ENCODE measurements at regions not wholly inside any gene's neighbourhood (a gene's known extent, or its start where the extent isn't known, plus 50 kb on each side); places are given as distances from the start of the nearest gene placed in this dataset.

GRCh38 chr1:55314740-55315139 is 99.6 kb upstream of the USP24 start:
- Histone ChIP-seq H3K4me3 (ENCODE audit: low read depth, low read length) (no peak overlapping the region), H3K9me3 (ENCODE audit: control insufficient read depth, insufficient read depth, low read length) (peaks cover 3% of the 10 kb centered on the region; the same call in 1 of the 2 replicates), H3K27ac (ENCODE audit: low read depth, low read length) (no peak overlapping the region), H3K27me3 (ENCODE audit: control insufficient read depth, insufficient read depth, low read length) (no peaks in the 10 kb centered on the region)
- CTCF ChIA-PET = no interaction called here
- no peak for DNase-seq (ENCODE audit: low read depth, low spot score)
- POLR2A ChIA-PET = no interaction called here
- TF ChIP-seq, protein P1, sequence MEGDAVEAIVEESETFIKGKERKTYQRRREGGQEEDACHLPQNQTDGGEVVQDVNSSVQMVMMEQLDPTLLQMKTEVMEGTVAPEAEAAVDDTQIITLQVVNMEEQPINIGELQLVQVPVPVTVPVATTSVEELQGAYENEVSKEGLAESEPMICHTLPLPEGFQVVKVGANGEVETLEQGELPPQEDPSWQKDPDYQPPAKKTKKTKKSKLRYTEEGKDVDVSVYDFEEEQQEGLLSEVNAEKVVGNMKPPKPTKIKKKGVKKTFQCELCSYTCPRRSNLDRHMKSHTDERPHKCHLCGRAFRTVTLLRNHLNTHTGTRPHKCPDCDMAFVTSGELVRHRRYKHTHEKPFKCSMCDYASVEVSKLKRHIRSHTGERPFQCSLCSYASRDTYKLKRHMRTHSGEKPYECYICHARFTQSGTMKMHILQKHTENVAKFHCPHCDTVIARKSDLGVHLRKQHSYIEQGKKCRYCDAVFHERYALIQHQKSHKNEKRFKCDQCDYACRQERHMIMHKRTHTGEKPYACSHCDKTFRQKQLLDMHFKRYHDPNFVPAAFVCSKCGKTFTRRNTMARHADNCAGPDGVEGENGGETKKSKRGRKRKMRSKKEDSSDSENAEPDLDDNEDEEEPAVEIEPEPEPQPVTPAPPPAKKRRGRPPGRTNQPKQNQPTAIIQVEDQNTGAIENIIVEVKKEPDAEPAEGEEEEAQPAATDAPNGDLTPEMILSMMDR (IDR thresholded peaks at IDR 0.05; ENCODE audit: low read depth, low read length) = no peak

- no peak for DNase-seq (ENCODE audit: low read depth, low spot score)
- Histone ChIP-seq H3K9me3 (ENCODE audit: control insufficient read depth, insufficient read depth, low read length) (peaks cover 3% of the 10 kb centered on the region; the same call in 1 of the 2 replicates), H3K4me3 (ENCODE audit: low read depth, low read length) (no peak overlapping the region), H3K27me3 (ENCODE audit: control insufficient read depth, insufficient read depth, low read length) (no peaks in the 10 kb centered on the region), H3K27ac (ENCODE audit: low read depth, low read length) (no peak overlapping the region)
- TF ChIP-seq, protein P1 (IDR thresholded peaks at IDR 0.05; ENCODE audit: low read depth, low read length) = no peak
- CTCF ChIA-PET = no interaction called here
- POLR2A ChIA-PET = no interaction called here
These were observed 98.7 kb upstream of the USP24 start for GRCh38 chr1:55313903-55314302.

- ChIA-PET POLR2A (interaction anchor here (0.6 to 0.7 kb wide), 2 partner anchors 192 to 1085 kb away, joined by 4 to 10 read pairs; no protein-coding TSS in a partner anchor), CTCF (interaction anchor here (0.6 to 1.0 kb wide), 2 partner anchors 28 to 64 kb away, joined by 3 to 4 read pairs; no protein-coding TSS in a partner anchor)
- no peak for DNase-seq (ENCODE audit: low read depth, low spot score)
- H3K27me3 ChIP-seq (ENCODE audit: control insufficient read depth, insufficient read depth, low read length) = no peaks in the 10 kb centered on the region
- TF ChIP-seq, protein P1 (IDR thresholded peaks at IDR 0.05; ENCODE audit: low read depth, low read length) = no peak
- peaks cover 3% of the 10 kb centered on the region; the same call in 1 of the 2 replicates for H3K9me3 ChIP-seq (ENCODE audit: control insufficient read depth, insufficient read depth, low read length)
- H3K27ac ChIP-seq (ENCODE audit: low read depth, low read length) = no peak overlapping the region
- no peak overlapping the region for H3K4me3 ChIP-seq (ENCODE audit: low read depth, low read length)
These were observed 96.8 kb upstream of the USP24 start for GRCh38 chr1:55311979-55312378.

DNA sequence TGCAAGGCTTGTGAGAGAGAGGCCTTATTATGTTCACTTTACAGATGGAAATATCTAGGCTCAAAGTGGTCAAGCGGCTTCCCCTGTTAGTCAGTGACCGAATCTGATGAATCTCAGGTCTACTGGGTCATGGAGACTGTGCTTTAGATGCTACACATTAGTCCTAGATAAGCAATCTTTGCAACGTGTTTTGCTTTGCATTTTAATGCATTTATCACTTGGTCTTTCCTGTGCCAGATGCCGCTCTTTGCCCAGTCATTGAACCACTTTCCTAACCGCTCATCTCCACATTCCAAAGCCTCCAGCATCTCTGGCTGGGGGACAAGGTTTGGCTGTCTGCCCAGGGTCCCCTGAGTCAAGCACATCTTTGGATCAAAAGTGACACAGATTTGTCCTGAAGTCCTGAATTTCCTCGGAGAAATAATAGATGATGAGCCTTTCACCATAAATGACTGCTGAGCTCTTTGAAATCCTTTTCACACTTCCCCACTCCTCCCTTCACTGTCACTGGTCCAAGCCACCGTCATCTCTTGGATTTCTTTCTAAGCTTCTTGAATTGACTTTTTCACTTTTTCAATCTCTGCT is 96.0 kb upstream of the USP24 start:
- H3K9me3 ChIP-seq (ENCODE audit: control insufficient read depth, insufficient read depth, low read length) = peaks cover 3% of the 10 kb centered on the region; the same call in 1 of the 2 replicates
- CTCF ChIA-PET = interaction anchor here (0.6 to 1.0 kb wide), 4 partner anchors 27 to 1274 kb away, joined by 3 to 6 read pairs (median 4); no protein-coding TSS in a partner anchor
- peak overlapping the region; percentile 90 for H3K27ac ChIP-seq (ENCODE audit: low read depth, low read length)
- no peak for DNase-seq (ENCODE audit: low read depth, low spot score)
- no peak overlapping the region; the same call in 1 of the 2 replicates for H3K4me3 ChIP-seq (ENCODE audit: low read depth, low read length)
- H3K27me3 ChIP-seq (ENCODE audit: control insufficient read depth, insufficient read depth, low read length) = no peaks in the 10 kb centered on the region
- POLR2A ChIA-PET = interaction anchor here (0.6 to 1.3 kb wide), 6 partner anchors 9 to 1086 kb away, joined by 3 to 5 read pairs (median 4); no protein-coding TSS in a partner anchor
- TF ChIP-seq, protein P1 (IDR thresholded peaks at IDR 0.05; ENCODE audit: low read depth, low read length) = no peak

DNA sequence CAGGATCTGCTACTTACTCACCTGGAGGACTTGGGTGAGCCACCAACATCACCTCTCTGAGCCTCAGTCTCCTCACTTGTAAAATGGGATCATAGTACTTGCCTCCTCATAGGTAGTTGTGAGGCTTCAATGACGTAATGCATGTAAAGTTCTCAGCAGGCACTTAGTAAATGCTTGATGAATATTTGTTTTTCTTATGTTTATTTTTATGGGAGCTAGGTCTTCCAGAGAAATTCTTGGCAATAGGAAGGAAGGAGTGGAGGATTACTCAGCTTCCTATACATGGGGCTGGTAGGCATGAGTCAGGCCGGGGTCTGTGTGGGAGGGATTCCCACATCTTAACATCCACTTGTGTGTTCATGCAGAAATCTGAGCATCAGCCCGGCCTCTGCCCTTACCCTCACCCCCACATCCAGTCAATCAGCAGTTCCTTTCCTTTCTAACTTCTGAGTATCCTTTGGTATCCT is 95.4 kb upstream of the USP24 start:
- no peak overlapping the region for H3K4me3 ChIP-seq (ENCODE audit: low read depth, low read length)
- POLR2A ChIA-PET = interaction anchor here (0.9 to 1.3 kb wide), 4 partner anchors 9 to 408 kb away, joined by 4 to 5 read pairs (median 4); no protein-coding TSS in a partner anchor
- CTCF ChIA-PET = interaction anchor here (1.1 kb wide), 1 partner anchor 1273 kb away, joined by 4 read pairs; no protein-coding TSS in a partner anchor

More for the DNA sequence above, 95.4 kb upstream of the USP24 start:
- DNase-seq (ENCODE audit: low read depth, low spot score) = peak; percentile 96
- Histone ChIP-seq H3K9me3 (ENCODE audit: control insufficient read depth, insufficient read depth, low read length) (peaks cover 3% of the 10 kb centered on the region; the same call in 1 of the 2 replicates), H3K27me3 (ENCODE audit: control insufficient read depth, insufficient read depth, low read length) (no peaks in the 10 kb centered on the region), H3K27ac (ENCODE audit: low read depth, low read length) (peak overlapping the region; percentile 90)
- TF ChIP-seq, protein P1 (IDR thresholded peaks at IDR 0.05; ENCODE audit: low read depth, low read length) = no peak
